Transverse colon (tissue), 4 donors: ENCODE measurements at regions not wholly inside any gene's neighbourhood (a gene's known extent, or its start where the extent isn't known, plus 50 kb on each side); places are given as distances from the start of the nearest gene placed in this dataset.
"Not testable (repeated sequence)": the region's sequence is repeated elsewhere in the genome, so short reads cannot be mapped to it uniquely, and the experiment has no call there.

Source experiments
- DNase-seq: peaks from one replicate; pipeline ENCODE4 v3.0.0-alpha.2; 2019
- H3K27ac ChIP-seq, 4 donors: fragments of 200-600 bp; sonication (generic); 2 replicates each; pipeline ENCODE4 v1.5.1; 2016 to 2018; ENCODE audit warnings: inconsistent platforms in 4 of 4
- H3K27me3 ChIP-seq: fragments of 200-600 bp; sonication (generic); 2 replicates; pipeline ENCODE4 v1.5.1; 2017; ENCODE audit warnings: inconsistent platforms
- H3K36me3 ChIP-seq, 4 donors: fragments of 200-600 bp; sonication (generic); 2 replicates each; pipeline ENCODE4 v1.5.1; 2017 to 2019; ENCODE audit warnings: inconsistent platforms in 4 of 4
- H3K4me1 ChIP-seq, 4 donors: fragments of 200-600 bp; sonication (generic); 2 replicates each; pipeline ENCODE4 v1.5.1; 2017 to 2020; ENCODE audit warnings: inconsistent platforms in 4 of 4
- H3K4me3 ChIP-seq, 4 donors: fragments of 200-600 bp; sonication (generic); 1 replicate in 1 of 4; 2 replicates in 3 of 4; pipeline versions ENCODE4 v1.5.1 to v1.6.1; 2017 to 2019; ENCODE audit warnings: inconsistent platforms in 4 of 4
- H3K9me3 ChIP-seq, 2 donors: fragments of 200-600 bp; sonication (generic); 2 replicates each; pipeline ENCODE4 v1.5.1; 2017 to 2019; ENCODE audit warnings: inconsistent platforms in 2 of 2
- EP300 ChIP-seq: sonication (generic); formaldehyde crosslinking; IDR thresholded peaks from one replicate; pipeline ENCODE4 v1.6.1; 2017; ENCODE audit warnings: antibody characterized with exemption, low read depth
- POLR2A ChIP-seq: fragments of 450-650 bp; IDR thresholded peaks from one replicate; pipeline ENCODE4 v1.6.1; 2016; ENCODE audit warnings: antibody characterized with exemption, mild to moderate bottlenecking, moderate library complexity
- POLR2AphosphoS5 ChIP-seq, 3 donors: sonication (generic); formaldehyde crosslinking; IDR thresholded peaks; one replicate each; pipeline ENCODE4 v1.6.1; 2016; ENCODE audit warnings: antibody characterized with exemption in 3 of 3
- WGBS, 2 donors: methylation state at CpG; one replicate each; pipeline ENCODE4 v1.1.5; 2018; ENCODE audit warnings: low coverage in 1 of 2; 5-methylcytosine and 5-hydroxymethylcytosine counted together
- in situ Hi-C, 4 donors: fragments of 200-750 bp; cut with MboI; loops; one replicate each; pipeline versions ENCODE4 v1.15.0 to v1.15.1; 2017; ENCODE audit warnings: low sequenced_read_pairs in 3 of 4, low pct_ligation_motif_present in 1 of 4, low pct_unique_long_range_greater_than_20kb in 1 of 4
- intact Hi-C: fragments of 100-400 bp; cut with DNase I; formaldehyde crosslinking; loops from one replicate; pipeline ENCODE4 v1.15.1; 2023; ENCODE audit warnings: low total_unique reads
- TF ChIP-seq, protein P1 (sequence below), 5 experiments: fragments of 200-600 bp in 3 of 5; fragments of 450-650 bp in 2 of 5; sonication (generic) in 3 of 5; IDR thresholded peaks; 1 replicate in 2 of 5; 2 replicates in 3 of 5; pipeline ENCODE4 v1.5.1; 2016 to 2017; ENCODE audit warnings: antibody characterized with exemption in 5 of 5, inconsistent platforms in 3 of 5, mild to moderate bottlenecking in 2 of 5, moderate library complexity in 1 of 5

DNA sequence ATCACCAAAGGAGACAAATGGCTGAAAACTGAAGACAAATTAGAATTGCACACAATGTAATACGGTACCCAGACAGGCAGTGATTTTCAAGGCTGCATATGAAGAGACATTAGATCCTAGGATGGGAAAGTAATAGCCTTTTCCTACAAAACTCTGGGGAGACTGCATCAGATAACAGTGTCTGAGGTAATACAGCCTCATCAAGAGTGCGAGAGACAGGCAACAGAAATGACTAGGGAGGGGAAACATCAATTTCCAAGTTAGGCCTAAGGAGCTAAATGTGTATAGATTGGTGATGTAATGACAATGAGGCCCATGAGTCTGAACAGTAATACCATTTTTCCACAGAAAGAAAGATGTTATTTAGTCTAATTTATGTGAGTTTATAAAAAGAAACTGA lies 200.3 kb downstream of the HTR1B start:
- intact Hi-C loops, result no loop called here
- Histone ChIP-seq H3K36me3 (no peaks in the 10 kb centered on the region), H3K27ac (no peak overlapping the region), H3K27me3 (no peaks in the 10 kb centered on the region), H3K9me3 (no peaks in the 10 kb centered on the region), H3K4me3 (no peak overlapping the region), H3K4me1 (no peaks in the 10 kb centered on the region)
- DNase-seq, result no peak
- WGBS, 2 donors, result 74 to 81% methylated on average over 2 of the region's 2 CpGs
- no peak for TF ChIP-seq POLR2A
- TF ChIP-seq, protein P1, sequence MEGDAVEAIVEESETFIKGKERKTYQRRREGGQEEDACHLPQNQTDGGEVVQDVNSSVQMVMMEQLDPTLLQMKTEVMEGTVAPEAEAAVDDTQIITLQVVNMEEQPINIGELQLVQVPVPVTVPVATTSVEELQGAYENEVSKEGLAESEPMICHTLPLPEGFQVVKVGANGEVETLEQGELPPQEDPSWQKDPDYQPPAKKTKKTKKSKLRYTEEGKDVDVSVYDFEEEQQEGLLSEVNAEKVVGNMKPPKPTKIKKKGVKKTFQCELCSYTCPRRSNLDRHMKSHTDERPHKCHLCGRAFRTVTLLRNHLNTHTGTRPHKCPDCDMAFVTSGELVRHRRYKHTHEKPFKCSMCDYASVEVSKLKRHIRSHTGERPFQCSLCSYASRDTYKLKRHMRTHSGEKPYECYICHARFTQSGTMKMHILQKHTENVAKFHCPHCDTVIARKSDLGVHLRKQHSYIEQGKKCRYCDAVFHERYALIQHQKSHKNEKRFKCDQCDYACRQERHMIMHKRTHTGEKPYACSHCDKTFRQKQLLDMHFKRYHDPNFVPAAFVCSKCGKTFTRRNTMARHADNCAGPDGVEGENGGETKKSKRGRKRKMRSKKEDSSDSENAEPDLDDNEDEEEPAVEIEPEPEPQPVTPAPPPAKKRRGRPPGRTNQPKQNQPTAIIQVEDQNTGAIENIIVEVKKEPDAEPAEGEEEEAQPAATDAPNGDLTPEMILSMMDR (IDR thresholded peaks at IDR 0.05), result no peak
- no peak for TF ChIP-seq EP300
- no peak for TF ChIP-seq POLR2AphosphoS5 (IDR thresholded peaks at IDR 0.05)
- in situ Hi-C loops, result no loop called here

DNA sequence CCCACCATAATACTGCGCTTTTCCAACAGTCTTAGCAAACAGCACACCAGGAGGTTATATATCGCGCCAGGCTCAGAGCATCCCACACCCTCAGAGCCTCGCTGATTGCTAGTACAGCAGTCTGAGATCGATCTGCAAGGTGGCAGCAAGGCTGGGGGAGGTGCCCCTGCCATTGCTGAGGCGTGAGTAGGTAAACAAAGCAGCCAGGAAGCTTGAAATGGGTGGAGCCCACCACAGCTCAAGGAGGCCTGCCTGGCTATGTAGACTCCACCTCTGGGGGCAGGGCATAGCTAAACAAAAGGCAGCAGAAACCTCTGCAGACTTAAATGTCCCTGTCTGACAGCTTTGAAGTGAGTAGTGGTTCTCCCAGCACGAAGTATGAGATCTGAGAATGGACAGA lies 211.5 kb downstream of the HTR1B start:
- WGBS, 2 donors, result 60 to 64% methylated on average over 1 to 7 of the region's 7 CpGs
- H3K27me3 ChIP-seq, H3K4me3 ChIP-seq, H3K36me3 ChIP-seq, H3K27ac ChIP-seq, intact Hi-C loops, DNase-seq, H3K4me1 ChIP-seq, in situ Hi-C loops, H3K9me3 ChIP-seq: not testable (repeated sequence)

DNA sequence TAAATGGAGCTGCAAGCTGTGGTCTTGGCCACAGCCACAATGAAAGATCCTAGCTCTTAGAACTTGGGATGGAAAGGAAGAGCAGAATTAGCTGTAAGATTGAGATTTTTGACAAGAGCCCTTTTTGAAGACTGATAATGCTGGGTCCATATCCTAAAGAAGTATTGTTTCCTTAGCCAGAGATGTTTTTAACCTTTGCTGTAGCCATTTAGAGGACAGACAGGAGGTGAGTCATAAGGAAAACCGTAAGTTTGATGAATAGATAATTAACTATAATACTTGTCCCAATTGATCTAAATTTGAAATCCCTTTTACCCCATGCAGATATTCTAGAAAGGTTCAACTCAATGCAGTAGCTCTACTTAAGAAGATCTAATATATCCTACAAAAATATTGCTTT lies 213.7 kb downstream of the HTR1B start:
- H3K36me3 ChIP-seq, result no peaks in the 10 kb centered on the region
- intact Hi-C loops (no loop called here), in situ Hi-C loops (no loop called here)
- H3K4me1 ChIP-seq, result no peaks in the 10 kb centered on the region
- no peak overlapping the region for H3K27ac ChIP-seq
- no peak for TF ChIP-seq POLR2A
- no peak for TF ChIP-seq EP300
- TF ChIP-seq, protein P1 (IDR thresholded peaks at IDR 0.05), result no peak
- no peak for TF ChIP-seq POLR2AphosphoS5 (IDR thresholded peaks at IDR 0.05)
- no peak overlapping the region for H3K4me3 ChIP-seq
- no peaks in the 10 kb centered on the region for H3K27me3 ChIP-seq
- DNase-seq, result no peak
- 56 to 100% methylated on average over 1 of the region's 1 CpG for WGBS, 2 donors
- H3K9me3 ChIP-seq, result no peaks in the 10 kb centered on the region

- Histone ChIP-seq H3K4me1 (no peaks in the 10 kb centered on the region), H3K4me3 (no peak overlapping the region), H3K36me3 (no peaks in the 10 kb centered on the region), H3K27ac (no peak overlapping the region), H3K27me3 (no peaks in the 10 kb centered on the region), H3K9me3 (no peaks in the 10 kb centered on the region)
- TF ChIP-seq, protein P1 (IDR thresholded peaks at IDR 0.05), result no peak
- TF ChIP-seq POLR2A (no peak), EP300 (no peak), POLR2AphosphoS5 (IDR thresholded peaks at IDR 0.05) (no peak)
- intact Hi-C loops (no loop called here), in situ Hi-C loops (no loop called here)
- 55 to 65% methylated on average over 2 of the region's 2 CpGs for WGBS, 2 donors
- no peak for DNase-seq
Observed at GRCh38 chr6:77245026-77245425, 218.3 kb downstream of the HTR1B start.

- no peak for DNase-seq
- in situ Hi-C loops (no loop called here), intact Hi-C loops (no loop called here)
- Histone ChIP-seq H3K27me3 (no peaks in the 10 kb centered on the region), H3K4me3 (no peak overlapping the region), H3K27ac (no peak overlapping the region), H3K4me1 (no peaks in the 10 kb centered on the region), H3K36me3 (no peaks in the 10 kb centered on the region), H3K9me3 (no peaks in the 10 kb centered on the region)
- 50 to 75% methylated on average over 1 of the region's 1 CpG for WGBS, 2 donors
- TF ChIP-seq POLR2AphosphoS5 (IDR thresholded peaks at IDR 0.05) (no peak), POLR2A (no peak), EP300 (no peak)
- TF ChIP-seq, protein P1 (IDR thresholded peaks at IDR 0.05), result no peak
Observed at GRCh38 chr6:77231438-77232305, 231.6 kb downstream of the HTR1B start.
